ENCODE measurements at regions not wholly inside any gene's neighbourhood (a gene's known extent, or its start where the extent isn't known, plus 50 kb on each side); places are given as distances from the start of the nearest gene placed in this dataset.

- TF ChIP-seq CTCF (tag by site-specific recombination; IDR thresholded peaks at IDR 0.05) (no peak), ATF2 (tag by site-specific recombination; IDR thresholded peaks at IDR 0.05; ENCODE audit: low read depth) (no peak), REST (tag by site-specific recombination; IDR thresholded peaks at IDR 0.05) (no peak), ZNF521 (tag by site-specific recombination; IDR thresholded peaks at IDR 0.05) (no peak), KLF8 (tag by site-specific recombination; IDR thresholded peaks at IDR 0.05) (no peak), ZNF473 (tag by site-specific recombination; IDR thresholded peaks at IDR 0.05) (no peak), IKZF3 (tag by site-specific recombination; IDR thresholded peaks at IDR 0.05) (no peak), TRIM28 (IDR thresholded peaks at IDR 0.05; ENCODE audit: borderline replicate concordance, low read length) (no peak), ZNF239 (tag by site-specific recombination; IDR thresholded peaks at IDR 0.05) (no peak)
Observed at GRCh38 chr18:61949946-61950345, 57.1 kb upstream of the RNF152 start.
